GM12865 (cell line): ENCODE measurements at regions not wholly inside any gene's neighbourhood (a gene's known extent, or its start where the extent isn't known, plus 50 kb on each side); places are given as distances from the start of the nearest gene placed in this dataset.

Source experiments
- DNase-seq: peaks from one replicate; pipeline ENCODE4 v3.0.0; 2010; ENCODE audit warnings: low read depth
- H3K4me3 ChIP-seq: 2 replicates; pipeline ENCODE4 v1.5.1; 2011; ENCODE audit warnings: mild to moderate bottlenecking, low read depth, low read length, control low read depth
- TF ChIP-seq, protein P1 (sequence below): IDR thresholded peaks from 2 replicates; pipeline ENCODE4 v1.5.1; 2011; ENCODE audit warnings: low read length, control low read depth, low read depth, inconsistent platforms; ENCODE audit not compliant: insufficient read depth; ENCODE audit errors: missing control alignments

DNA sequence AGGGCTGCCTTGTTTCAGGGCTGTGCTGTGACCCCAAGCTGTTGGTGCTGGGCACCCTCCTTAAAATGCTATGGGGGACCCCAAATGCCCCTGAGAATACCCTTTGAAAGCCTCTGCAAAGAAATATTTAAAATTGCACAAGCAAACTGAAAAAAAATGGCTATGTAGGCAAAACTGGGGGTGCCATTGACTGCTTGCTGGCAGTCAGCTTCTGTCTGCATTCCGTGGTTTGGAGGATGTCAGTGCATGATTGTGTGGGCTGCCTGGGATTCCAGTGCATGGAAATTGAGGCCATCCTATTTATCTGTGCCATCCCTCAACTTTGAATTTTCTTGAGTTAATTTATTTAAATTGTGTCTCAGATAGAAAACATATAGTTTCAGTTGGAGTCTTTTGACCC lies 113.7 kb upstream of the RTL1 start:
- TF ChIP-seq, protein P1, sequence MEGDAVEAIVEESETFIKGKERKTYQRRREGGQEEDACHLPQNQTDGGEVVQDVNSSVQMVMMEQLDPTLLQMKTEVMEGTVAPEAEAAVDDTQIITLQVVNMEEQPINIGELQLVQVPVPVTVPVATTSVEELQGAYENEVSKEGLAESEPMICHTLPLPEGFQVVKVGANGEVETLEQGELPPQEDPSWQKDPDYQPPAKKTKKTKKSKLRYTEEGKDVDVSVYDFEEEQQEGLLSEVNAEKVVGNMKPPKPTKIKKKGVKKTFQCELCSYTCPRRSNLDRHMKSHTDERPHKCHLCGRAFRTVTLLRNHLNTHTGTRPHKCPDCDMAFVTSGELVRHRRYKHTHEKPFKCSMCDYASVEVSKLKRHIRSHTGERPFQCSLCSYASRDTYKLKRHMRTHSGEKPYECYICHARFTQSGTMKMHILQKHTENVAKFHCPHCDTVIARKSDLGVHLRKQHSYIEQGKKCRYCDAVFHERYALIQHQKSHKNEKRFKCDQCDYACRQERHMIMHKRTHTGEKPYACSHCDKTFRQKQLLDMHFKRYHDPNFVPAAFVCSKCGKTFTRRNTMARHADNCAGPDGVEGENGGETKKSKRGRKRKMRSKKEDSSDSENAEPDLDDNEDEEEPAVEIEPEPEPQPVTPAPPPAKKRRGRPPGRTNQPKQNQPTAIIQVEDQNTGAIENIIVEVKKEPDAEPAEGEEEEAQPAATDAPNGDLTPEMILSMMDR, result no peak
- DNase-seq, result no peak
- H3K4me3 ChIP-seq, result no peak overlapping the region

DNA sequence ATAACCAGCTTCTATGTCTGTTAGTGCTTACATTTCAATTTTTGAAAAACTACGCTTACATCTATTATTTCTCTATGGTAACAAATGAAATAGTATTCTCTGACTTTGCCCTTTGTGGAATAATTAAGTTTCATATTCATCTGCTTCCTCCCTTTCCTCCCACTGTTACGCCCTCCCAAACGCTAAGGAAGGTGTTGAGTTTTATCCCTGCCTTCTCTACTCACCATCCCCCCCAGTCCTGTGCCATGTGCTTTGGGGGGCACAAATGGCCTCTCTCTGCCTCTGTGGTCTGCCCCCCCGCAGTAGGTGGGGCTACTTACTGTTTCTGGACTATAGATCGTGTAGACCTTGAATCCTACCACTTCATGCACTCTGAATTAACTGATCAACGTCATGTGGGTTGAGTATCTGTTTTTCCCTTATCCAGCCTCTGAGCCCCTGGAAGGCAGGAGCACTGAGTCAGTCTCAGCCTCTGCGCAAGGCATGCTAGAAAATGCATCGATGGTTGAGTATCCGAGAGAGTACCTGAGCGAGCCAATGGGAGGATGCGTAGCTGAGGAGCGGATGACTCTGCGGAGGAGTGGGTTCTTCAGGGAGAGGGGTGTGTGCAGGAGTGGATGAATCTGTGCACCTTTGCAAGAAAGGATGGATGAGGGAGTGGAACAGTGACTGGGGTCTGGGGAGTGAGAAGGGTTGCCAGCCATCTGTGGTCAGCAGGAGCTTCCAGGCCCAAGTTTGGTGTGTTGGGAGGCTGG lies 114.5 kb upstream of the RTL1 start:
- no peak overlapping the region for H3K4me3 ChIP-seq
- DNase-seq, result no peak
- TF ChIP-seq, protein P1, result no peak

DNA sequence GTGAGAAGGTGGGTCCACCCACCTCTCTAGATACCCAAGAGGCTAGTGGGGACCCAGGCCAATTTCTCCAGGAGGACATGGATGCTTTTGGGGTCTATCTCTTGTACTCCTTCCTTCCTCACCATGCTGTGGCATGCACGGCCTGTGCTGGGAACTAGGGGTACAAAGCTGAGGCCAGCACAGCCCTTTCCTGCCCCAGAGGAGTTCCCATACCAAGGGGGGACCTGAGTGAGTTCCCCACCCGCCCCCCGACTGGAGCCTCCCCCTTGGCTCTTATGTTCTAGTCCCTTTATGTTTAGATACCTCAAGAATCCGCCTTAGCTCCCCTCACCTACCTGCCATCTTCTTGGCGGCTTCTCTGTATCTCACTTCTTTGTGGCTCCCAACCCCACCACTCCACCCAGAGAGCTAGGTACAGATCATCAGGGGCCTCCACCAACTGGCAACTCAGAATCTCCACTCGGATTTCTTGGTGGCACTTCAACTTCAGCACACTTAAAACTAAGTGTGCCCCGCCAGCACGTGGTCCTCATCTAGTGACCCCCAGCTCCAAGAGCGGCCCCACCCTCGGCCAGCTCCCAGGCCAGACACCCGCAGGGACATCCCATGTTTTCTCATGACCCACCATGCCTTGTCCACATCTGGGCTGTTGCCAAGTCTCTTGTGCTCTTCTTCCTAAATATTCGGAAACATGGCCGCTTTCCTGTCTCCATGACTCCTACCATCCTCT lies 115.2 kb upstream of the RTL1 start:
- H3K4me3 ChIP-seq, result no peak overlapping the region
- DNase-seq, result no peak
- TF ChIP-seq, protein P1, result no peak

DNA sequence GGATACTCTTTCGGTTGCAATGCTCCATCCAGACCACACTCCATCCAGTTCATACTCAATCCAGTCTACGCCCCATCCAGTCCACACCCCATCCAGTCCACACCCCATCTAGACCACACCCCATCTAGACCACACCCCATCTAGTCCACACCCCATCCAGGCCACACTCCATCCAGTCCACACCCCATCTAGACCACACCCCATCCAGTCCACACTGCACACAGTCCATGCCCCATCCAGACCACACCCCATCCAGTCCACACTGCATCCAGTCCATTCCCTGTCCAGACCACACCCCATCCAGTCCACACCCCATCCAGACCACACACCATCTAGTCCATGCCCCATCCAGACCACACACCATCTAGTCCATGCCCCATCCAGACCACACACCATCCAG lies 116.0 kb upstream of the RTL1 start:
- DNase-seq, result no peak
- H3K4me3 ChIP-seq, result no peak overlapping the region
- TF ChIP-seq, protein P1, result no peak

DNA sequence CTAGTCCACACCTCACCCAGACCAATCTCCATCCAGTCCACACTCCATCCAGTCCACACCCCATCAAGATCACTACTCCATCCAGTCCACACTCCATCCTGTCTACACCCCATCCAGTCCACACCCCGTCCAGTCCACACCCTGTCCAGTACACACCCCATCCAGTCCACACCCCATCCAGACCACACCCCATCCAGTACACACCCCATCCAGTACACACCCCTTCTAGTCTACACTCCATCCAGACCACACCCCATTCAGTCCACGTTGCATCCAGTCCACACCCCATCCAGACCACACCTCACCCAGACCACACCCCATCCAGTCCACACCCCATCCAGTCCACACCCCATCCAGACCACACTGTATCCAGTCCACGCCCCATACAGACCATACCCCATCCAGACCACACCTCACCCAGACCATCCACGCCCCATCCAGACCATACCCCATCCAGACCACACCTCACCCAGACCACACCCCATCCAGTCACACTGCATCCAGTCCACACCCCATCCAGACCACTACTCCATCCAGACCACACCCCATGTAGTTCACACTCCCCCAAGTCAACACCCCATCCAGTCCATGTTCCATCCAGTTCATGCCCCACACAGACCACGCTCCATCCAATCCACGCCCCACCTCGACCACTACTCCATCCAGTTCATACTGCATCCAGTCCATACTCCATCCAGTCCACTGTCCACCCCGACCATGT lies 116.6 kb upstream of the RTL1 start:
- H3K4me3 ChIP-seq, result no peak overlapping the region
- TF ChIP-seq, protein P1, result no peak
- no peak for DNase-seq

DNA sequence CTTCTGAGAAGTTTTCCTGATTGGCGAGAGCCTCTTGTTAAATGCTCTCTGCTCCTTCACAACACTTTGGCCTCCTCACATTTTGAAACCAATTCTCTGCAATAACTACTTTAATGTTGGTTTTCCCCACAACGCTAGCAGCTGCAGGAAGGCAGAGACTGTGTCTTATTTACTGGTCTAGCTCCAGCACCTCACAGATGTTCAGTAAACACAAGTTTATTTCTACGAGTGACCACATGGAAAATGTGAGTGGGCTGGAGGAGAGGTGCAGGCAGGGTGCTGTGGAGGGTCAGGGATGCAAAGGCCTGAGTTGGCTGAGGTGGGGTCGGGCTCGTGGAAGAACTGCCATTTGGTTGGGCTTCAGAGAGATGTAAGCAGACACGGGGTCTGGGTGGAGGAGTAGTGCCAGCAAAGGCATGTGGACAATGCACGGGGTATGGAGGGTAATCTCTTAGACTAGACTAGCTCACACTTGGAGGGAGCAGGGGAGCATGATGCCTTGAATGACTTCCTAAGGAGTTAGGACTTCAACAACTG lies 117.4 kb upstream of the RTL1 start:
- TF ChIP-seq, protein P1, result no peak
- no peak overlapping the region for H3K4me3 ChIP-seq
- no peak for DNase-seq
